ENCODE measurements at regions not wholly inside any gene's neighbourhood (a gene's known extent, or its start where the extent isn't known, plus 50 kb on each side); places are given as distances from the start of the nearest gene placed in this dataset.
"Not testable (repeated sequence)": the region's sequence is repeated elsewhere in the genome, so short reads cannot be mapped to it uniquely, and the experiment has no call there.

- no peak for DNase-seq
These were observed 391.4 kb upstream of the DPH6 start for GRCh38 chr15:35937380-35937779.

DNA sequence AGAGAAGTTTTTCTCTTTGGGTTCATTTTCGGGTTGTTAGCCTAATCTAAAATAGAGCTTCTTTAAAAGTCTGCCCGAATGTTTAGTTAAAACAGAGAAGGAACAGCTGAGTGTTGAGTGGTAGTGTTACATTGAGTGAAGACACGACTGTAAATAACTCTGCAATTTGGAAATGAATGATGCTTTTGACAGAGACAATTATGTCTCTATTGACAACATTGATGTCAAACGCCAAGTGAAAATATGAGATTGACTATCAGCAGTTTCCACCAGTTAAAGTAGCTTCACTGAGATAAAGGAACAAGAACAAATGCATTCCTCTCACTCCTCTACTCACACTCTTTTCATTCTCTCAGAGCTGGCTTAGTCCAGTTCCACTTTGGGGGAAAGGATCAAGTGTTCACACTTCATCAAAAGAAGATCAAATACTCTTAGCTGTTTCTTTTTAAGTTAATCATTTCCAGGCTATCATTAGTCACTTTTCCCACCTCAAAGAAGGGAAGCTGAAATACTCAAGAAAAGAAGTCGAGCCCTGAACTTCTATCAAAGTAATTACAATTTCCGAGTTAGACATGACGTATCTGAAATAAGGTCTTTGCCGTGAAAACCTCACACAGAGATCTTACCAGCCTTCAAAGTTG lies 399.1 kb upstream of the DPH6 start:
- no peak for DNase-seq

DNA sequence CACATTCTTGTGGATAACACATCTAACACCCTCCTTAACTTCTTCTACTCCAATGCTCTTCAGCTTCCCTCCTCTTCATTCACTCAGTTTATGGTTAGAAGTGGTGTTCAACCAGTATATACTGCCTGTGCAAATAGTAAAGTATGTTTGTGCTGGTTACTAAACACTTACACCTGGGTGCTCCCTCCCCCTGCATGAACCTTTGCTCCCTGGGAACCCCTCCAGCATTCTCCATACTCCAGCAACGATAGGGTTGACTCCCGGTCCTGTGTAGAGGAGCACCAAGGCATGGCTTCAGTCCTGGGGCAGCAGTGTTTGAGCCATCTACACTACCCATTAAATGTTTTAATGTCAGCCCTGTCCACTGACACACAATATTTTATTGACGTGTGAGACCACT lies 407.5 kb upstream of the DPH6 start:
- no peak for DNase-seq

- no peak for DNase-seq
These were observed 410.1 kb upstream of the DPH6 start for GRCh38 chr15:35956056-35956455.

DNA sequence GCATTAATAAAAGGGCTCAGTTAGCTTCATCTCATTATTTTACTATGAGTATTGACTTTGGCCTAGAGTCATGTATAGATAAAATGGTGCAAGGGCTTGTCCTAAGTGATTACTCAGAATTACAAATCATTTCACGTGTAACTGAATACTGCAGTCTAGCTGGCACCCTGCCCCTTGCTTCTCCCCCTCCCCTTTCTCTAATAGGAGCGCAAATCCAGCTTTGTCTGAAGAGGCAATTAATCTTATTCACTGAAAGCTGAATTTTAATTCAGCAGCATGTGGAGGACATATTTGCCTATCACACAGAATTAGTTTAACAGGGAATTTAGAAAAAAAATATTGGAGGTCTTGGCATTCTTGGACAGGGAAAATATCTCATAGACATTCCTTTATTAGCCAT lies 412.1 kb upstream of the DPH6 start:
- no peak for DNase-seq

DNA sequence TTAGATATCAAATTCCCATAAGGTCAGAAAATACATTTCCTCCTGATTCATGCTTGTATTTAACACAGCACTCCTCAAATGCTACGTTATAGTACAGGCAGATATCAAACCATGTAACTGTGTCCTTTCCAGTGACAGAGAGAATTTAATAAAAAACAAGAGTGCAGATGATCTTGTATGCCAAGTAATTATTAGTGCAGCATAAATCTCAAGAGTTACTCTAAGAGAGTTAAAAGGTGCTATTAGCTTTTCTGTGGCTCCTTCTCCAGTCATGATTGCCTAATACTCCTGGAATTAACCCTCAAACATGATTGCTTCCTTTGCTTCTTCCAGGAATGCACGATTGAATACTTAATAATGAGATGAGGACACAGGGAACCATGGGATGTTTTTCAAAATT lies 413.0 kb upstream of the DPH6 start:
- DNase-seq: no peak

DNA sequence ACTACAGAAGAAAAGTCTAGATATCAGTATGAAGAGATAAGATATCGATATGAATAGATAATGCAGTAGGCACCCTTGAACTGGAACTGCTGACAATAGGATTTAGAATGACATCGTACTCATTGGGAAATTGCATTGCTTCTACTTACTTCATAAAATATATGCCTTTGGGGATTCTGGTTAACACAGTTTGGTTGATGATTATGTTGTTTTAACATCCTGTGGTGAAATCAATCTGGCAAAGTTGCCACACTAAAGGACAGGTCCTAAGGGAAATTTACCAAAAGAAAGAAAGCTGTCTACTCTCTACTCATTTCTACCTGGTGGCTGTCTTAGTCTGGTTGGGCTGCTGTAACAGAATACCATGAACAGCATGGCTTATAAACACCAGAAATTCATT lies 417.4 kb upstream of the DPH6 start:
- DNase-seq: no peak

- no peak for DNase-seq
These were observed 420.8 kb upstream of the DPH6 start for GRCh38 chr15:35966781-35967180.

GRCh38 chr15:35967968-35968367 lies 422.0 kb upstream of the DPH6 start:
- not testable (repeated sequence) for DNase-seq

GRCh38 chr15:35973029-35973428 lies 427.1 kb upstream of the DPH6 start:
- no peak for DNase-seq

DNA sequence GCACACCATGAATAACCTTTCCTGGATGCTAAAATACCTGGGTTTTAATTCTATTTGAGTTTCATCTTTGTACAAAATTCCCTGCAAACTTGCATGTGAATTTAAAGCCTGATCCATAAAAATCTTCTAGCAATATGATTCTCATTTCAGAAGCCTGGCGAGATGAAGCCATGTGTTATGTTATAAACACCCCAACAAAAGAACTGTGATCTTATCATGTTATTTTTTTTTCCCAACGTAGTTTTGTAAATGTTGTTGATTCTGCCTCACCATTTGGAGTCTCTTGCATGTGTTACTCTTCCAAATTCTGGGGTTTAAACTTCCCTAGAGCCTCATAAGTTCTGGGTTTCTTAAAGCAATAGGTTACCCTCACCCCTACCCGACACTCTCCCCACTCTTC lies 428.1 kb upstream of the DPH6 start:
- no peak for DNase-seq

GRCh38 chr15:35975941-35976340 lies 430.0 kb upstream of the DPH6 start:
- no peak for DNase-seq

GRCh38 chr15:35979608-35980007 lies 433.6 kb upstream of the DPH6 start:
- no peak for DNase-seq

DNA sequence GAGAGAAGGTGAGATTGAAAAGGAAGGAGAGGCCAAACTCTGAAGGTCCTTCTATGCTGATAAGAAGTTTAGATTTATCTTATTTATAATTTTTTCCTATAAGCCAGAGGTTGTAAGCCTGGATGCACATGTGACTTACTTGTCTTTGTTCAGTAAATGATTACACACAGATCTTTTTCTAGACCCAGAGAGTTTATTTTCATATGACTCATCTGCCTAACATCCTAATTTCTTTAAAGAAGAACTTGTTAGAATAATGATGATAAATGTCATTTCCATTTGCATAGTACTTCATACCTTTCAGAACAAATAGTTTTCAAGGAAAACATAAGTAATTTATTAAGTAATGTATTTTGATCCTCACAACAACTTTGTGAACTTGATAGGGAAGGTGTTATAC lies 434.8 kb upstream of the DPH6 start:
- no peak for DNase-seq

- DNase-seq: peak; percentile 75
These were observed 440.3 kb upstream of the DPH6 start for GRCh38 chr15:35986191-35986721.

- DNase-seq: no peak
These were observed 441.1 kb upstream of the DPH6 start for GRCh38 chr15:35987056-35987455.

DNA sequence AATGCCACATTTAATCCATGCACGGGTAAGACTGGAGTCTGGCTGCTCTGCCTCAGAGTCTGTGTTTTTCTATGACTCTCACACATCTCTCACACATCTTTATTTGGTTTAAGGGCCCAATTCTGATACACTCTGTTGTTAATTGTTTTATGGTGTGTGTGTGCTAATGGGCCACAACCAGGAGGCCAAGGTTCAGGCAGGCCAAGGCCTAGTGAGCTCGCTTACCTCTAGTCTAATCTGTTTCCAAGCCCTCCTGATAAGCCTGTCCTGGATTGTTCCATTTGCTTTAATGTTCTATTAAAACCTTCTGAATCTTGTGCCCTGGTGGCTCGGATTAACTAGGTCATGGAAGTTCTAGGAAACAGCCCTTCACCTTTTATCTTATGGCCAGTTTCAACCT lies 445.4 kb upstream of the DPH6 start:
- DNase-seq: no peak

GRCh38 chr15:35992791-35993190 lies 446.8 kb upstream of the DPH6 start:
- no peak for DNase-seq

- no peak for DNase-seq
These were observed 447.2 kb upstream of the DPH6 start for GRCh38 chr15:35993196-35993595.

DNA sequence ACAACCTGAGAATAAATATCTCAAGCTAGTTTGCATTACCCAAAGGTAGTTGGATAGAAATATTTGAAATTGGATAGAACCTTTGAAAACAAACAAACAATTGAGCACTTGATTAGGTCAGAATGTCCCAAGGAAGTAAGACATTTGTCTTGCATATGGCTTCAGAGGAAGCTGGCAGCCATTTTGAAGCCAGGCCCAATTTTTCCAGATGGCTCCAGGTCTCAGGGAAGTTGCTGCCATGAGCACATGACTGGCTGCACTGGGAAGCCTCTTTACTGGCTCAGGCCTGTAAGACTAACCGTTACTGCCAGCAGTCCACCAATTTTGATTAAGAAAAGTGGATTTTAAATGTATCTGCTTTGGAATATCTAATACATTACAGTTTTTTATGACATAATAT lies 448.9 kb upstream of the DPH6 start:
- DNase-seq: no peak

DNA sequence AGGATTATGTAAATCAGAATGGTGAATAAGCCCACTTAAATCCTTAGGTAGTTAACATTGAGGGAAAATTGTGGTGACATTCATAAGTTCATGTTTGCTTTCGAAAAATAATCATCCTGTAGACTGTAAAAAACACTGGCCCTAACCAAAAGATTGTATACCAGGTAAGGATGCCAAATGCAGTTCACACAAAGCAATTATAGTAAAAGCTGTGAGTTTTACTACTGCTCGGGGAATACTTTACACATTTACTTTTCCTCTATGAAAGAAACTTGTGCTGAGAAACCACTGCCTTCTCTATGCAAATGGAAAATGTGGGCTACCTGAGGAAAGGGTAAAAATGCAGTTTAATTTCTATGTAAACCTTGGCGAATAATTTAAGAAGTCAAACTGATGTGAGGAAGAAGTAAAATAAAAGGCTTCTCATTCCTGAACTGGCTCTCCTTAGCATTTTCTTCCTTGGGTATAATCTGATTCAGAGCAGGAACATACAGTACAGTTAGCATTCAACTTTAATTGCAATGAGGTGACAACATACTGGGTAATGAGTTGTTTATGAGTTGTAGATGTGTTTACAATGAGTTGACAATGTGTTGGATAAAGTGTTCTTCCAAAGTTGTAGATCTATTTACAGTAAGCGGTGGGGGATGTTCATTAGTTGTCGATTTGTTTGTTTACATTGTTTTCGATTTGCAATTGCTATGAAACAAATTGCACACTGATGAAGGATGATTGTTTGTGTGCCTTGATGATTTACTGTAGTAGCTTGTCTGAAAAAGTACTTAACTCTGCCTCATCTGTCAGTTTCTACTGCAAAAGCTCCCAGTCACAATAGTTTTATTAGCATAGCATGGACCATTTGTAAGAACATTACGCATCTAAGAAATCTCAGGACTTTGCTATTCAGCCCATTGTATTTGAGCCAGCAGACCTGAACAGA lies 453.0 kb upstream of the DPH6 start:
- DNase-seq: no peak

- DNase-seq: no peak
These were observed 459.0 kb upstream of the DPH6 start for GRCh38 chr15:36004891-36005490.

DNA sequence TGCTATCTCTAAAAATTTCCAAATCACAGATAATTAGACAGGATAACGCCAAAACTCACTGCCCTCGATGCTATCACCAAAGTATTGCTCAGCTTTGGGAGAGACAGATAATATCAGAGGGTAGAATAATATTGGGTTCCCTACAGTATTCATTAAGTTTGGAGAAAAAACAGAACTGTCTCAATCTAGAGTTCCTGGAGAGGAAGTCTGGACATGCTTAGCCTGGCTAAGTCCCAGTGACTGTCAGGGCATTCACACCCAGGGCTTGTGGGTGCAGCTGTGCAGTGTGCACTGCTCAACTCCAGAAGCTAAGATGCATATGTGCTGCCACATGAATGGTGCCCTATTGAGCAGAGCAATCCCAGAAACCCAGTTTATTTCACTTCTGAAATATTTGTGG lies 459.6 kb upstream of the DPH6 start:
- no peak for DNase-seq

DNA sequence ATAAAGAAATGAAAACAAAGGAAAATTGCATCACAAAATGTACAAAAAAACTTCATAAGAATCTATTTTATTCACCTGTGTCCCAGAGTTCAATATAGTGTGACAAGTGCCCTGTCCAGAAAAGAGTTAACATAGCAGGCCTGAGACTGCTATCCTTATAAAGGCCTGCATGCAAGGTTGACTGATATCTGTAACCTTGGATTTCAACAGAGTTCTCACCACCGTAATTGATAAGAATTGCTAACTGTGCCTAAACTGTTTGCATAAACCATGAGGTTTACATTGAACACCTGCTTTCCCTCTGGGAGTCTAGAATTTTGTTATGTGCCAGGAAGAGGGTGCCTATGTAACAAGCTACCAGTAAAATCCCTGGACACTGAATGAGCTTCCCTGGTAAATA lies 461.7 kb upstream of the DPH6 start:
- DNase-seq: no peak

All from left hindlimb (tissue), 1 donor.